HUES48 (cell line): ENCODE measurements at regions not wholly inside any gene's neighbourhood (a gene's known extent, or its start where the extent isn't known, plus 50 kb on each side); places are given as distances from the start of the nearest gene placed in this dataset.

Experiments used
- H3K27ac ChIP-seq: one replicate; pipeline ENCODE4 v1.7.0; 2013; ENCODE audit warnings: low read depth, low read length, inconsistent platforms
- H3K27me3 ChIP-seq: 2 replicates; pipeline ENCODE4 v1.6.1; 2013; ENCODE audit warnings: mild to moderate bottlenecking, low read length; ENCODE audit not compliant: control insufficient read depth, insufficient read depth
- H3K36me3 ChIP-seq: 2 replicates; pipeline ENCODE4 v1.6.1; 2013; ENCODE audit warnings: low read length; ENCODE audit not compliant: control insufficient read depth, insufficient read depth
- H3K4me1 ChIP-seq: 2 replicates; pipeline ENCODE4 v1.6.1; 2013; ENCODE audit warnings: mild to moderate bottlenecking, low read length; ENCODE audit not compliant: control insufficient read depth, insufficient read depth
- H3K4me3 ChIP-seq: 2 replicates; pipeline ENCODE4 v1.5.1; 2013; ENCODE audit warnings: mild to moderate bottlenecking, low read depth, low read length
- H3K9ac ChIP-seq: 2 replicates; pipeline ENCODE4 v1.6.1; 2013; ENCODE audit warnings: mild to moderate bottlenecking, low read depth, low read length, moderate library complexity
- H3K9me3 ChIP-seq: 2 replicates; pipeline ENCODE4 v1.6.1; 2013; ENCODE audit warnings: low read length; ENCODE audit not compliant: control insufficient read depth, insufficient read depth

- Histone ChIP-seq H3K4me1 (no peaks in the 10 kb centered on the region), H3K36me3 (no peaks in the 10 kb centered on the region), H3K4me3 (no peak overlapping the region), H3K27me3 (no peaks in the 10 kb centered on the region), H3K27ac (no peak overlapping the region), H3K9ac (no peak overlapping the region), H3K9me3 (peaks cover 8% of the 10 kb centered on the region; the same call in 1 of the 2 replicates)
Observed at GRCh38 chrX:46398874-46399273, 146.3 kb downstream of the ZNF674 start.

- Histone ChIP-seq H3K9ac (no peak overlapping the region), H3K4me3 (no peak overlapping the region), H3K27ac (no peak overlapping the region), H3K9me3 (peaks cover 8% of the 10 kb centered on the region; the same call in 1 of the 2 replicates), H3K27me3 (no peaks in the 10 kb centered on the region), H3K4me1 (no peaks in the 10 kb centered on the region), H3K36me3 (no peaks in the 10 kb centered on the region)
Observed at GRCh38 chrX:46398126-46398525, 147.1 kb downstream of the ZNF674 start.

- Histone ChIP-seq H3K27ac (no peak overlapping the region), H3K36me3 (no peaks in the 10 kb centered on the region), H3K4me1 (peaks cover 2% of the 10 kb centered on the region; the same call in 1 of the 2 replicates), H3K4me3 (no peak overlapping the region), H3K27me3 (no peaks in the 10 kb centered on the region), H3K9ac (no peak overlapping the region), H3K9me3 (peaks cover 14% of the 10 kb centered on the region)
Observed at GRCh38 chrX:46386511-46386910, 158.7 kb downstream of the ZNF674 start.

- Histone ChIP-seq H3K27ac (no peak overlapping the region), H3K4me1 (peaks cover 2% of the 10 kb centered on the region; the same call in 1 of the 2 replicates), H3K4me3 (no peak overlapping the region), H3K9me3 (peaks cover 3% of the 10 kb centered on the region; the same call in 1 of the 2 replicates), H3K27me3 (no peaks in the 10 kb centered on the region), H3K9ac (no peak overlapping the region), H3K36me3 (no peaks in the 10 kb centered on the region)
Observed at GRCh38 chrX:46383006-46383405, 162.2 kb downstream of the ZNF674 start.

- Histone ChIP-seq H3K27me3 (no peaks in the 10 kb centered on the region), H3K9me3 (peaks cover 3% of the 10 kb centered on the region; the same call in 1 of the 2 replicates), H3K36me3 (no peaks in the 10 kb centered on the region)
Observed at GRCh38 chrX:46382595-46382994, 162.6 kb downstream of the ZNF674 start.

GRCh38 chrX:46381630-46382029, 163.6 kb downstream of the ZNF674 start:
- peaks cover 3% of the 10 kb centered on the region; the same call in 1 of the 2 replicates for H3K9me3 ChIP-seq
- H3K27me3 ChIP-seq, result no peaks in the 10 kb centered on the region
- H3K4me3 ChIP-seq, result no peak overlapping the region
- no peaks in the 10 kb centered on the region for H3K36me3 ChIP-seq
- H3K27ac ChIP-seq, result no peak overlapping the region
- no peak overlapping the region for H3K9ac ChIP-seq
- peaks cover 2% of the 10 kb centered on the region; the same call in 1 of the 2 replicates for H3K4me1 ChIP-seq

More at GRCh38 chrX:46382595-46382994, 162.6 kb downstream of the ZNF674 start:
- Histone ChIP-seq H3K4me1 (peaks cover 2% of the 10 kb centered on the region; the same call in 1 of the 2 replicates), H3K4me3 (no peak overlapping the region), H3K9ac (no peak overlapping the region), H3K27ac (no peak overlapping the region)

GRCh38 chrX:46380148-46380752, 165.0 kb downstream of the ZNF674 start:
- Histone ChIP-seq H3K27ac (no peak overlapping the region), H3K27me3 (no peaks in the 10 kb centered on the region), H3K9me3 (peaks cover 3% of the 10 kb centered on the region; the same call in 1 of the 2 replicates), H3K4me3 (no peak overlapping the region), H3K4me1 (peaks cover 14% of the 10 kb centered on the region), H3K9ac (no peak overlapping the region), H3K36me3 (no peaks in the 10 kb centered on the region)

GRCh38 chrX:46376246-46376885, 168.9 kb downstream of the ZNF674 start:
- peaks cover 3% of the 10 kb centered on the region; the same call in 1 of the 2 replicates for H3K9me3 ChIP-seq
- peaks cover 20% of the 10 kb centered on the region for H3K4me1 ChIP-seq
- H3K4me3 ChIP-seq, result no peak overlapping the region
- no peaks in the 10 kb centered on the region for H3K36me3 ChIP-seq
- H3K9ac ChIP-seq, result no peak overlapping the region
- H3K27ac ChIP-seq, result no peak overlapping the region
- no peaks in the 10 kb centered on the region for H3K27me3 ChIP-seq

- Histone ChIP-seq H3K27ac (no peak overlapping the region), H3K4me1 (peaks cover 20% of the 10 kb centered on the region), H3K27me3 (no peaks in the 10 kb centered on the region), H3K36me3 (no peaks in the 10 kb centered on the region), H3K4me3 (no peak overlapping the region), H3K9me3 (peaks cover 3% of the 10 kb centered on the region; the same call in 1 of the 2 replicates), H3K9ac (no peak overlapping the region)
Observed at GRCh38 chrX:46375831-46376230, 169.4 kb downstream of the ZNF674 start.

- peaks cover 20% of the 10 kb centered on the region for H3K4me1 ChIP-seq
- no peak overlapping the region for H3K27ac ChIP-seq
- no peaks in the 10 kb centered on the region for H3K36me3 ChIP-seq
- H3K27me3 ChIP-seq, result no peaks in the 10 kb centered on the region
- H3K9ac ChIP-seq, result no peak overlapping the region
- no peak overlapping the region for H3K4me3 ChIP-seq
- H3K9me3 ChIP-seq, result peaks cover 2% of the 10 kb centered on the region; the same call in 1 of the 2 replicates
Observed at GRCh38 chrX:46374371-46374770, 170.8 kb downstream of the ZNF674 start.

GRCh38 chrX:46367491-46367890, 177.7 kb downstream of the ZNF674 start:
- Histone ChIP-seq H3K27me3 (no peaks in the 10 kb centered on the region), H3K4me3 (no peak overlapping the region), H3K4me1 (peaks cover 20% of the 10 kb centered on the region), H3K9me3 (no peaks in the 10 kb centered on the region), H3K27ac (peak overlapping the region; percentile 79), H3K36me3 (no peaks in the 10 kb centered on the region), H3K9ac (no peak overlapping the region)
